ENCODE measurements at regions not wholly inside any gene's neighbourhood (a gene's known extent, or its start where the extent isn't known, plus 50 kb on each side); places are given as distances from the start of the nearest gene placed in this dataset.

DNA sequence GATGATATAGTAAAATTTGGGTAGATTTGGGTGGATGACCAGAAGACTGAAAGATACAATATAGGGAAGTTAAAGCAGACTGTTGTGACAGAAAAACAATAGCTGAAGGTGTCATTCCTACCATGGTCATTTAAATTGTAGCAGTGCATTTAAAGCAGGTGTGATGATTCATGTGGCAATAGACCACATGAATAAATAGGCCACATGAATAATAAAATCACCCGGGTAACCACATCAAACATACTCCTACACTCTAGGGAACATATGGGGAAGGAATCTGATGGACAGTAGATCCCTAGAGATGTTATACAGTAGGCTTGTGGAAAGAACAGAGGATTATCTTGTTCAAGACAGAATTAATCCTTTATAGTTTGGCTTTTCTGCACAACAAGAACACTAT, 392.6 kb downstream of the SLITRK5 start:
- no peaks in the 10 kb centered on the region for H3K36me3 Mint-ChIP-seq
- DNase-seq (ENCODE audit: extremely low spot score, unreplicated experiment), result no peak
- H3K27me3 Mint-ChIP-seq, result no peaks in the 10 kb centered on the region
- TF ChIP-seq, protein P1, sequence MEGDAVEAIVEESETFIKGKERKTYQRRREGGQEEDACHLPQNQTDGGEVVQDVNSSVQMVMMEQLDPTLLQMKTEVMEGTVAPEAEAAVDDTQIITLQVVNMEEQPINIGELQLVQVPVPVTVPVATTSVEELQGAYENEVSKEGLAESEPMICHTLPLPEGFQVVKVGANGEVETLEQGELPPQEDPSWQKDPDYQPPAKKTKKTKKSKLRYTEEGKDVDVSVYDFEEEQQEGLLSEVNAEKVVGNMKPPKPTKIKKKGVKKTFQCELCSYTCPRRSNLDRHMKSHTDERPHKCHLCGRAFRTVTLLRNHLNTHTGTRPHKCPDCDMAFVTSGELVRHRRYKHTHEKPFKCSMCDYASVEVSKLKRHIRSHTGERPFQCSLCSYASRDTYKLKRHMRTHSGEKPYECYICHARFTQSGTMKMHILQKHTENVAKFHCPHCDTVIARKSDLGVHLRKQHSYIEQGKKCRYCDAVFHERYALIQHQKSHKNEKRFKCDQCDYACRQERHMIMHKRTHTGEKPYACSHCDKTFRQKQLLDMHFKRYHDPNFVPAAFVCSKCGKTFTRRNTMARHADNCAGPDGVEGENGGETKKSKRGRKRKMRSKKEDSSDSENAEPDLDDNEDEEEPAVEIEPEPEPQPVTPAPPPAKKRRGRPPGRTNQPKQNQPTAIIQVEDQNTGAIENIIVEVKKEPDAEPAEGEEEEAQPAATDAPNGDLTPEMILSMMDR (conservative IDR thresholded peaks at IDR 0.05), result no peak
- no peak overlapping the region for H3K4me3 Mint-ChIP-seq
- no peaks in the 10 kb centered on the region for H3K4me1 Mint-ChIP-seq (ENCODE audit: unreplicated experiment)
- H3K9me3 Mint-ChIP-seq, result no peaks in the 10 kb centered on the region
- no peak overlapping the region for H3K27ac Mint-ChIP-seq

GRCh38 chr13:88066847-88067246, 395.7 kb downstream of the SLITRK5 start:
- Mint-ChIP-seq H3K27me3 (no peaks in the 10 kb centered on the region), H3K27ac (no peak overlapping the region), H3K9me3 (no peaks in the 10 kb centered on the region), H3K4me1 (ENCODE audit: unreplicated experiment) (no peaks in the 10 kb centered on the region), H3K4me3 (no peak overlapping the region), H3K36me3 (no peaks in the 10 kb centered on the region)
- DNase-seq (ENCODE audit: extremely low spot score, unreplicated experiment), result no peak
- TF ChIP-seq, protein P1 (conservative IDR thresholded peaks at IDR 0.05), result no peak

- Mint-ChIP-seq H3K4me3 (no peak overlapping the region), H3K4me1 (ENCODE audit: unreplicated experiment) (no peaks in the 10 kb centered on the region)
- DNase-seq (ENCODE audit: extremely low spot score, unreplicated experiment), result no peak
Measured at GRCh38 chr13:88068316-88068715, 397.1 kb downstream of the SLITRK5 start.

DNA sequence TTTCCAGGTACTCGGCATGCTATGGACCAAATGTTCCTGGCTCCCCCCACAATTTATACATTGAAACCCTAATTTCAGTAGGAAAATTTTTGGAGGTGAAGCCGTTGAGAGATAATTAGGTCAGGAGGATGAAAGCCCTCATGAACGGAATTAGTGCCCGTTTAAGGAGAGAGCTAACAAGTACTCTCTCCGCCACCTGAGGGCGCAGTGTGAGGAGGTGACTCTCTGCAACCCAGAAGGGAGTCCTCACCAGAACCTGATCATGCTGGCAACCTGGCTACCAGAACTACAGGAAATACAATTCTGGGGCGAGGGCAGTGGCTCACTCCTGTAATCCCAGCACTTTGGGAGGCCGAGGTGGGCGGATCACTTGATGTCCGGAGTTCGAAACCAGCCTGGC, 397.8 kb downstream of the SLITRK5 start:
- TF ChIP-seq, protein P1 (conservative IDR thresholded peaks at IDR 0.05), result no peak
- no peak overlapping the region for H3K4me3 Mint-ChIP-seq
- H3K27me3 Mint-ChIP-seq, result no peaks in the 10 kb centered on the region
- no peaks in the 10 kb centered on the region for H3K4me1 Mint-ChIP-seq (ENCODE audit: unreplicated experiment)
- no peak overlapping the region for H3K27ac Mint-ChIP-seq
- H3K36me3 Mint-ChIP-seq, result no peaks in the 10 kb centered on the region
- no peaks in the 10 kb centered on the region for H3K9me3 Mint-ChIP-seq
- DNase-seq (ENCODE audit: extremely low spot score, unreplicated experiment), result no peak

More at GRCh38 chr13:88068316-88068715, 397.1 kb downstream of the SLITRK5 start:
- no peaks in the 10 kb centered on the region for H3K9me3 Mint-ChIP-seq
- no peaks in the 10 kb centered on the region for H3K27me3 Mint-ChIP-seq
- H3K27ac Mint-ChIP-seq, result no peak overlapping the region
- TF ChIP-seq, protein P1 (conservative IDR thresholded peaks at IDR 0.05), result no peak
- no peaks in the 10 kb centered on the region for H3K36me3 Mint-ChIP-seq

- Mint-ChIP-seq H3K36me3 (no peaks in the 10 kb centered on the region), H3K27ac (peak overlapping the region; percentile 19), H3K4me1 (ENCODE audit: unreplicated experiment) (no peaks in the 10 kb centered on the region), H3K4me3 (no peak overlapping the region), H3K9me3 (no peaks in the 10 kb centered on the region), H3K27me3 (no peaks in the 10 kb centered on the region)
- TF ChIP-seq, protein P1 (conservative IDR thresholded peaks at IDR 0.05), result no peak
- no peak for DNase-seq (ENCODE audit: extremely low spot score, unreplicated experiment)
Measured at GRCh38 chr13:88071371-88071770, 400.2 kb downstream of the SLITRK5 start.

All from type B pancreatic cell (in vitro differentiated cells).